DMS53 (cell line): ENCODE measurements at regions not wholly inside any gene's neighbourhood (a gene's known extent, or its start where the extent isn't known, plus 50 kb on each side); places are given as distances from the start of the nearest gene placed in this dataset.

Experiments
- DNase-seq: peaks from one replicate; lab custom pipeline; 2025; lab: John Stamatoyannopoulos, UW

DNA sequence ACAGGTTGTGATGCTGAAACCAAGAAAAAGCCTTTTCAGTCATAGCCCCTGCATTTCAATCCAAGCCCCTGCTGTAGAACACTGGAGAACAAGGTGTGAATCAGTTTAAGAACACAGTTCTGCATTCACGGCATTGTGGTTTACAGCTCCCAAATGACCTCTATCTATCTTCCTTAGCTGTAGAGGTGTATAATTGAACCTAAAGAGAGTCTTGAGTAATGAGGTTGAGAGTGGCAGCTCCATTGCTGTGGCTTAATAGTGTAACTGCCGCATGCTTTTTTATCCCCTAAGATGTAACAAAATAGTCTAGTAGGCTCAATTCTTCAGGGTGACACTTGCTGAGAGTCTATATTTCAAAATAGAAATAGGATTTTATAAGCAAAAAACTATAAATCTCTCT is 121.3 kb upstream of the EPHA4 start:
- no peak for DNase-seq

DNA sequence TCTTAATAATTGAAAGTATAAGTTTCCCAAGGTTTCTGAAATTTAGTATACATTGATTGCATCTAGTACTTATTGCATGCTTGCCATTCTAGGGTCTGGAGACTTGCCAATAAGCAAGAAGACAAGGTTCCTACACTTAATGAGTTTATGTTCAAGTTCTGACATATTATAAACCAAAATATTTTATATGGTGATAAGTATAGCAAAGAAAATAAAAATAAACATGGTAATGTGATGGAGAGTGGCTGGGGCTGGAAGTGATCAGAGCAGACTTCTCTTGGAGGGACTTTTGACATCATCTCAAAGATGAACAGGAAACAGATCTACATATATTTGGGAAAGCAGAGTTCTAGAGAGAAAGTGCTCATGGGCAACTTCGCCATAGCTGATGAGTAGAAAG is 119.5 kb upstream of the EPHA4 start:
- no peak for DNase-seq

DNA sequence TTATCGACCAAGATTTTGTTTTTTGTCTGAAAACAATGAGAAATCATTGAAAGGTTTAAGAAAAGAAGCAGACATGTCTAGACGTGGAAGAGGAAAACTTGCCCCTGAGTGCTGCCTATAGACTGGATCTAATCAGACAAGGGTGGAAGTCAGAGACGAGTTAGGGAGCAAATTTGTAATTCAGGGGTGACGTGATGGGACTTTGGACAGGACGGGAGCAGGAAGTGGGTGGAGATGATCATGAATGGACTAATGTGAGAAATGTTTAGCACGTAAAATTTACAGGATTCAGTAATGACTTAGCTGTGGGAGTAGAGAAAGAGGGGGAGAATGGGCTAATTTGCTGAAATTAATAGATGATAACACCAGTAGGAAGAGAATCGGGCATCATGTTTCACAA is 117.0 kb upstream of the EPHA4 start:
- no peak for DNase-seq

DNA sequence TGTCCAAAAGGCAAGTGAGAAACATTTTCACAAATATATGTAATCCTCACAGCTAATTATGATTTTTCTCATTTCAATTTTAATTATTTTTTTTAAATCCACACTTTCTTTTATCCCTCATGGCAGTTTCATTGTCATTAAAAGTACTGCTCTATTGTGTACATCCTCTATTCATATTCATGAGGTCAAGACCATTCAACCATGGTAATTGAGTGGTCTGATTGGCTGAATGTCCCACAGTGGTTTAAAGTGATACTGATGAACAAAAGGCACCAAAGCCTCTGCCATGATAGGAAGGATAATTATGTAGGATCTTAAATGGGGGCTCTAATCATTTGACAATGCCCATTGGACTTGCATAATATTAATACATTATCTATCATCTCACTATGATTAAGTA is 108.4 kb upstream of the EPHA4 start:
- DNase-seq: no peak

DNA sequence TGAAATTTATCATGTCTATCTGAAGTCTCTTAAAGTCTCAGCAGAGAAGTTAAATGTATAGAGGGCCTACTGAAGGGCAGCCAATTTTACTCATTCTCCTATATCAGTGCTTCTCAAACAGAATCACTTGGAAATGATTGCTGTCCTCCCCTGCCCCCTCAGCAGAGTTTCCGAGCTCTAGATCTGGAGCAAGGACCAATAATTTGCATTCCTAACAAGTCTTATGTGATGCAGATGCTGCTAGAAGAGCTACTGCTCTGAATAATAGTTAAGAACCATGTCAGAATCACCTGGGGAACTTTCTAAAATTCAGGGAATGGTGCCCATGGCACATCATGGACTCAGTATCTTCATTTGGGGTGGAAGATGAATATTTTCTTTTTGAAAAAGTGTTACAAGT is 105.6 kb upstream of the EPHA4 start:
- DNase-seq: no peak

DNA sequence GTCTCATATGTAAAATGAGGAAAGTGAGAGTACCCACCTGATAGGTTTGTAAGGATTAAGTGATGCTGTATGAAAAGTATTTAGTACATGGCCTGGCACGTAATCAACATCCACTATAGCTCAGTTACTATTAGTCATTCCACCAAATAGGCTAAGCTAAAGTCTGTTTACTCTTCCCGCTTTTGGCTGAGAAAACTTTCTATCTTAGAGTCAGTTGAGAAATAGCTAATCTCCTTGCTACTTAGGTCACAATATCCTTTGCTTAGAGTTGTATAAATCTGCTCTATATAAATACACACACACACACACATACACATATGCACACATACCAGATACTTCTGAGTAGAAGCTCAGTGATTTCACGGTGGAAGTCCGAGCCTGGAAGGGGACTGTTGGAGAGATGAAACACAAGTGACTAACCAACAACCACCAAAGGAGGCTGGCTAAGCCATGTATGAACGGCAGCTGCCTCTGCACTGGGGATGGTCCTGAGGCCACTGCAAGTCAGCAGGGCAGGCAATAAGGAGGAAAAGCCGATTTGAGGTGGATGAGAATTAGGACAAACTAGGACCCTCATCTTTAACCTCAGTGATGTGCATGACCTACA is 104.6 kb upstream of the EPHA4 start:
- DNase-seq: no peak

DNA sequence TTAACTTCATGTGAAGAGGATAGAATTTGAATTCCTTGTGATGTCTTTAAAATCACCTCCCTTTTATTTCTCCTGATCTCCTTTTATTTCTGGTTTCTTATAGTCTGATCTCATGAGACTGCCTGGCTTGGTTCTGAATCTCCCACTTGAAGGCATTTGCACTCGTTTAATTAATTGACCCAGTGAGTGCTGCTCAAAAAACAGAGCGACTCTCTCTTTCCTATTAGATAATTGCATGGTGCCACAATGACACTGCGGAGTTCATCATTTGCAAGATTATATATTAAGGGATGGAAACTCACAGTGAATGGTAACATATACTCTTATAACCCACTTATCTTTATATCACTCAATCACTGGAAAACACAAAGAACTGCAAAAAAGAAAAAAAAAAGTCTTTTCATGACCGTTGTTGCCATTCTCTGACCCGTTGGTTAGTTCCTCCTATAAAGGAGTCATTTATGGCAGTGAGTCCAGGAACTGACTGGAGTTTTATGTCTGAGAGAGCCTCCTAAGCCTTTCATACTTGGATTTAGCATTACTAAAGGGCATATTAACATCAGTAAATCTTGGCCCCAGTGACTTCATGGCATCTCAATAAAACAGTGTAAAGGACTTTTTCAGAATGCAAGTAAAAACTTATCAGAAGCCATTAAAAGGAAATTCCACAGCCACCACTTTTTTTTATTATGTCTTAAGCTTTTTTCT is 103.3 kb upstream of the EPHA4 start:
- DNase-seq: no peak

DNA sequence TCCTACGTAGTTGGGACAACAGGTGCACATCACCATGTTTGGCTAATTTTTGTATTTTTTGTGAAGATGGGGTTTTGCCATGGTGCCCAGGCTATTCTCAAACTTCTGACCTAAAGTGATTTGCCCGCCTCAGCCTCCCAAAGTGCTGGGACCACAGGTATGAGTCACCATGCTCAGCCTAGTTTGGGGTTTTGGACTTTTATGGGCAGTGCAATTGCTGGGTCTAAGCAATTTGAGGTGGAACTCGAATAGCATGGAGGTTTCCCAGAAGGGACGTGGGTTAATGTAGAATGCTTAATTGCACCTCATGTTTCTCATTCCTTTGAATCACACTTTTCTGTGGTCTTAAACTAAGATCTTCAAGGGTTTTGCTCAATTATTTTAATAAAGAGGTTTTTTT is 102.3 kb upstream of the EPHA4 start:
- DNase-seq: no peak

DNA sequence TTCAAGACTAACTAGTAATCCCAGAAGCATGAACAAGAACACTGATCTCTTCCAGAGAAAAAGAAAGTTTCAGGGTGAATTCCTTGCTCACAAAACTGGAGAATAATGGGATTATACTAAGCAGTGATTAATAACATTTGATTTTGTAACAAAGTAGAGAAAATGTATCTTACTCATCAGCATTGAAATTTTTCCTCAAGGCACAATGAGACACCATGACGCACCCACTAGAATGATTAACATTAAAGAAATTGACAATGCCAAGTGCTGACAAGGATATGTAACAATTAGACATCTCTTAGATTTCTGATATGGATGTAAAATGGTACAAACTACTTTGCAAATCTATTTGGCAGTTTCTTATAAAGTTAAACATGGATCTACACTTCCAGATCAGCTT is 101.1 kb upstream of the EPHA4 start:
- DNase-seq: no peak

DNA sequence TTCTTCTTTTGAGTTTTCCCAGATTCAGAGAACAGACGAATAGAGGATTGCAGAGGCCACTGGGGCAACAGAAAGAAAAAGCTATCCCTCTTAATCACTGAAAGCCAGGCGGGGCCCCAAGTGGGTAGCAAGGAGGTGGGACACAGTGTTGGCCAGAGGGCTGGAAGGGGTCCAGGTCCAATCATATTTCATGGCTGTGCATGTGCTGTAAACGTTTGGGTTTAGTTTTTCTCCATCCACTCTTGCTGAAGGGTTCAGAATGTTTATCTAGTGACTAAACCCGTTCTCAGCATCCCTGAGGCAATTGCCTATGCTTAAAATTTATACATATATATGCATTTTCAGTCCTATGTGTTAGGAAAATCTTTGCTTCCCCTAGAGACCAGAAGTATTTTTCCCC is 99.4 kb upstream of the EPHA4 start:
- peak; percentile 34 for DNase-seq

DNA sequence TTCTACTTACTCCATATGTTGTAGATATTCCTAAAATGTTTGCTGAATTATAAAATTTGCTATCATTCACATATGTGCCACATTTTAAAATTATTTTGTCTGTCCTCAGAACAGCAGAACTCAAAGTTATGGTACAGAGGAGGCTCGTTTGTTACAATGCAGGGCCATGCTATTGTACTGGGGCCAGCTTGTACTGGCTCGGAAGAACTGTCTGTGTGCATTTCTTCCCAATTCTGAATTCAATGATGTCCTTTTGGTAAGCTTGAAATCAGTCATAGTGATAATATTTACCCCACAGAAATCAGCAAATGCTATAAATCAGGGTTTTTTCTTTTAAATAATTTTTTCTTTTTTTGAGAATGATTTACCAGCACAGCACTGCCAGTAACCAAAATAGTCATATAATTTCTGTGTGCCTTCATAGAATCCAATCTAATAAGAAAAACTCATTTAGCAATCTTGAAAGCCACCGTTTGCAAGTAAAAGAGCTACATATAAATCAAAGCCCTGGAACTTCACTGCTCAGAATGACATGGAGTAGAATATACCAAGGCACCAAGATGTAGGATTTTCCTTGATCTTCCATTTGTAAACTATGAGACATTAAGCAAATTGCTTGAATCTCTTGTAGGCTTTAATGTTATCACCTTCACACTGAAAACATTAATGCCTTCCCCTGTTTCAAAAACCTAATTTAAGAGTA is 90.7 kb upstream of the EPHA4 start:
- no peak for DNase-seq

DNA sequence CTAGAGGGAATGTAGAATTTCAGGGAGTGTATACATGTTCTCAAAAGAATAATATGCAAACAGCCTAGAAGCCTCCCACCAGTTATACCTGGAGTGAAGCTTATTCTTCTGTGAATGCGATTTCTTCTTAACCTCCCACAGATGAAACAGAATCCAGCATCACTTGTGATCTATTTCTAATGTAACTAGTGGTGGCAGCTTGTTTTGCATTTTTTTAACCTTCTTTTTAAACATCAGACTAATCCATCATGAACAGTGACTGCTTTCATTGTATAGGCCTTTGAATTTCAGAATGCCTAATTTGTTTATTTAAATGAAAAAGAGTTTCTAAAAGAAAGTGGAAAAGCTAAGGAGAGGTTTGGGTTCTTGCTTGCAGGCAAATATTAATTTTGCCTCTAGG is 85.7 kb upstream of the EPHA4 start:
- DNase-seq: no peak

DNA sequence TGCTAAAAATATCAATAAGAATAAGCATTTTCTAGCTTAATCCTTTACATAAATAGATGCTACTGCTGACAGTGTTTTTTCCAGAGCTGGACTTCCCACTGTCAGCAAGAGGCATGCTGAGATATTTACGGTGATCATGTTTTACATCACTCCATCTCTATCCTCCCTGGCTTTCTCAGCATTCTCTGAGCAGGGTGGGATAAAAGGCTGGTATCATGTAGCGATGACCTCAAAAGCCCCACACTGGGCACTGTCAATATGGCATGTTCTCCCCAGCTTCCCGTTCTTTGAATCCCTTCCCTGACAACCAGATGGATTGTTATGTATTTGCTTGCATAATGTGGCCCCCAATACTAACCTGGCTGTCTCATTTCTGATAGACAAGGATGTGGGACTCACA is 83.2 kb upstream of the EPHA4 start:
- no peak for DNase-seq

DNA sequence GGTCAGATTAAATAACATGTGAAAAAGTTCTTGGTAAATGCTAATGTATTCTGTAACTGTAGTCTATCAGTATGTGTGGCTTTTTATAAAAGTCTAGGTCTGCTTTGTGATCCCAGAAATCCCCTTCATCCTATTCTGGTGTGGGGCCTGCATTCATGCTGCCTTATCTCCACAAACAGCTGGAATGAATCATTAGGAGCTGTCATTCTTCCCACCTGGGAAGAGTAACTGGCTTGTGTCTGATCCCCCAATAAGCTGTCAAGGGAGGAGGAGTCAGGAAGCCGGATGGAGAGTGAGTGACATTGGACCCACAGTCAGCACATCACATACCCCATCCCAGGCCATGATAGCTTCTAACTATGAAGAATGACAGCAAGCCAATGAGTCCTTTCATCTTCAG is 81.1 kb upstream of the EPHA4 start:
- DNase-seq: no peak

DNA sequence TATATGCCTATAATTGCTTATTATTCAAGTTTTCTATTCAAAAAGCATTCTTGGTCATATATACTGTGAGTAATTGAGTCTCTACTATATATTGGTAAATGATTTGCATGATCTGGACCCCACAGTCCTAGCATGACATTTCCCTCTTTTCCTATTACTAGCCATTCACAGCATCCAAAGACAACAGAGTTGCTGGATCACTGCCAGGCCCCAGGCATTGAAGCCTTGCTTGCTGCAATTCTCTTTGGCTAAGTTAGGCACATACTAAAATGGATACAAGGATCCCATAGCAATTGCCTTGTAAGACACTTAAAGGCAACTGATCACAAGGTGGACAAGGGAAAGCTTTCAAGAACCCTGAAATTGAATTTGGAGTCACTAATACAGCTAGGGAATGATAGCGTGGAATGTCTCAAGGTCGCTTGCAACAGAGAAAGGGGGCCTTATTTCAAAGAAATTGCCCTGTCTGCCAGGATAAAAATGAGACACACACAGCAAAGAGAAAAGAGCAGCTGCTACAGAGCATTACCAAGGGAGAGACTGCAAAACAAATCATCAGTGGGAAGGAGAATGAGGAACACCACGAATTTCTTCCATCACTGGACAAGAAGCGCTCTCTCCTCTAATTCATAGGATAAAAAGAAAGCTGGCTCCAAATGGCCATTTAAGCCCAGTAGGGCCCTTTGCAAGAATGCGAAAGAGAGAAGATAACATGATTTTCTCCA is 77.1 kb upstream of the EPHA4 start:
- DNase-seq: peak; percentile 2

DNA sequence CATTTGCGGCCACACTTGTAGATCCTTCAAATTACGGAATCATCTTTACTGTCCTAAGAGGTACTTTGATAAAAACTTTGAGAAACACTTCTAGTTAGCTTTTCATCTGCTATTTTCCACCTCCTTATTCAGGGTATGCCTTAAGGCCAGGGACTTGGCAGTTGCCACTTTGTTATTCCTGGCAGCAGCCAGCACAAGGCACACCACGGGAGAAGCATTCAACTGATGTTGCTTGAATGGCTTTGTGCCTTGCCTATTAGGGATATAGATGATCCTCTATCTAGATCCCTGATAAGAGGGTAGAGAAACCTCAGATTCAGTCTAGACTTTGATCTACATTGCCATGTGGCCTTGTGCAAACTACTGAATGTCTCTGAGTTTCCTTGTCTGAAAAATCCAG is 70.3 kb upstream of the EPHA4 start:
- DNase-seq: no peak

DNA sequence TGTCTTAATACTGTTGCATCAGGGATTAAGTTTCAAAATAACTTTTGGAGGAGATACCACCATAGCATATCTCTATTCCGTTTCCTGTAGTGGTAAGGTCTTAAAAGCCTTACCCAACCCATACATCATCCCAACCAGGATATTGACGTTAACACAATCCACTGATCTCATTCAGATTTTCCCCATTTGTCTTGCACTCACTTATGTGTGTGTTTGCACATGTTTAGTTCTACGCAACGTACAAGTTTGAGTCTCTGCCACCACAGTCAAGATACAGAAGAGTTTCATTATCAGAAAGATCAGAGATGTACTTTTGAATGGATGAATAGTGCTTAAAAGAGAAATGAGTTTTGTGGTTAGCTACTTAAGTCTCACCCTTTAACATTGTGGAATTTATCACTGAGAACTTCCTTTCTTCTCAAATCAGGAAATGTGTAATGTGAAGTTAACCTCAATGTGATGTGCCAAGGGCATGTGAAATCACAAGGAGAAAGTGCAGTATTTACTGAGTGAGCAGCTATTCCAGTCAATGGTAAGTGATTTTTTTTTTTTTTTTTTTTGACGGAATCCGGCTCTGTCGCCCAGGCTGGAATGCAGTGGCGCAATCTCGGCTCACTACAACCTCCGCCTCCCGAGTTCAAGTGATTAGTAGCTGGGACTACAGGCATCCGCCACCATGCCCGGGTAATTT is 69.2 kb upstream of the EPHA4 start:
- no peak for DNase-seq

DNA sequence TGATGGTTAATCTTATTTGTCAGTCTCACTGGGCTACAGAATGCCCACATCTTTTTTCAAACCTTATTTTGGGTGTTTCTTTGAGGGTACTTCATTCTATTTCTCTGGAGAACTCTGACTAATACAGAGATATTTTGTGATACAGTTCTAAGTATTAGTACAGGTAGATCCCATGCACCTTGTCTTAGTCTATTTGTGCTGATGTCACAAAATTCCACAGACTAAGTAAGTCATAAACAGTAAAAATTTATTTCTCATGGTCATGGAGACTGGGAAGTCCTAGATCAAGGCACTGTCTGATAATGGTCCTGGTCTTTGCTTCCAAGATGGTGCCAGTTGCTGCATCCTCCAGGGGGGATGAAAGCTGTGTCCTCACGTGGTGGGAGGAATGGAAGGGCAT is 68.6 kb upstream of the EPHA4 start:
- DNase-seq: no peak

DNA sequence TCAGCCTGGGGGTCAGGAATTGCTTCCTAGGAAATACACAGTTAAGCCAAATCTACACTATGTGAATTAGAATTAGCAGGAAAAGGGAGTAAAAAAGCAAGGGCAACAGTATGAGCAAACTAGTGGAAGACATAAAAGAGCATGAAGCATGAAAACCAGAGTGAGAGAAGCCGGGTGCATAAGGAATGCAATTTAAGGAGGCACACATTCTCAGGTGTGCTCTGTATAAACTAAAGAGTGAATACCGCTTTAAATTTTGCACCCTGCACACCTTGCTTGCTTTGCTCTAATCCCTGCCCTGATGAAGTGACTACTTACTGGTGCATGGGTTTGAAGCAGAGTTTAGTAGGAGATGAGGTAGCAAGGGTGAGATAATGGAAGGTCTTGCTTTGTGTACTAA is 65.7 kb upstream of the EPHA4 start:
- DNase-seq: no peak

DNA sequence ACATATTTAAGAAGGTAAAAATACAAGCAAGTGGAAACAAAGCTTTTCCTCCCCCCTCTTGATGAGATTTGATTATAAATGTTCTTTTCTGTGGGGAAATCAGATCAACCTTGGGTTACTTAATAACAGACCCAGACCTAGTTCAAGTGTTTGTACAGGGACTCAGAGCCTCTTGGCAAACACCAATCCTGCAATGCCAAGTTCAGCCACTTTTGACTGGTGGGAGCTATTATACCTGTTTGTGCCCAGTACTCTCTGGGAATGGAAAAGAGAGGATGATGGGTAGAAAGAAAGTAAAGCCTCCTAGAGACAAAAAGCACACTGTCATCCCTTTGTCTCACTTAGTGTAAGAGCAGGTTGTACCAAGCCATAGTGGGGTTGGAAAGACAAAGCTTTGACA is 63.8 kb upstream of the EPHA4 start:
- peak; percentile 91 for DNase-seq

DNA sequence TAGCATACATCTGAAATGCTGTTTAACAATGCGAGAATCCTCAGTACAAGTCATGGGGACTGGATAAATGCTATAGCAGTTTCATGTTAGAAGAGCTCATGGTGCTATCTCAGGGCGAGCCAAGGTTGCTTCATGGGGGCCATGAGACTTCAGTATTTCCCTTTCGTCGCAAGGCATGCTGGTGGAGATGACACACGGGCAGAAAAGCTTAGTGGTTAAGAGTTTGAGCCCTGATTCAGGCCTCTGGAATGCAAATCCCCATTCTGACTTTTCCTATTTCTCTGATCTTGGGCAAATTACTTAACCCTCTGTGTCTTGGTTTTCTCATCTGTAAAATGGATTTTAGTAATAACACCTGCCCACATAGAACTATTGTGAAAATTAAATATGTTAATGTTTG is 57.4 kb upstream of the EPHA4 start:
- DNase-seq: no peak

DNA sequence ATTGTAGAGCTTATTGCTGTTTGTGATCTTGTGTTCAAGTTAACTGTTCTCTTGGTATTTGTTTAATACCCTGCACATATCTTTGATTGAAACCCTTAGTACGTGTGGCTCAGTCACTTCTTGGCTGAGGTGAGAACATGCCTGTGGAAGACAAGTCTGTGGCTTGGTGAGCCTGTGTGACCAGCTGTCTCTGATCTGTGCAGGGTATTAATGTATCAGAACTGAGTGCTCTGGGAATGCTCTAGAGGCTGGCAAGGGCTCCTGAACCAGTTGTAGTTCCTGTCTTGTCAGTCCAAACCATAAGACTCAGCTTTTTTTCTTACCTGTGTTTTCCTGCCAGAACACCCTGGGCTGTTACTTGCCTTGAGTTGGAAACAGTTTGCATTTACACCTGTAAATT is 52.4 kb upstream of the EPHA4 start:
- no peak for DNase-seq
